ENCODE measurements at regions not wholly inside any gene's neighbourhood (a gene's known extent, or its start where the extent isn't known, plus 50 kb on each side); places are given as distances from the start of the nearest gene placed in this dataset.
"Not testable (repeated sequence)": the region's sequence is repeated elsewhere in the genome, so short reads cannot be mapped to it uniquely, and the experiment has no call there.

- DNase-seq (ENCODE audit: low spot score in 2 of 2); intact Hi-C loops (cut with DNase I; ENCODE audit: low total_unique reads); H3K4me3 ChIP-seq; H3K4me1 ChIP-seq; H3K36me3 ChIP-seq; H3K27ac ChIP-seq; H3K27me3 ChIP-seq; H3K9me3 ChIP-seq: not testable (repeated sequence)
Observed at GRCh38 chr21:5116344-5117123, 5404.8 kb upstream of the TPTE start.

GRCh38 chr21:5117135-5117534, 5404.2 kb upstream of the TPTE start:
- H3K36me3 ChIP-seq; H3K27me3 ChIP-seq; DNase-seq (ENCODE audit: low spot score in 2 of 2); H3K4me3 ChIP-seq; H3K9me3 ChIP-seq; H3K4me1 ChIP-seq; intact Hi-C loops (cut with DNase I; ENCODE audit: low total_unique reads); H3K27ac ChIP-seq: not testable (repeated sequence)

GRCh38 chr21:5117666-5118295, 5403.6 kb upstream of the TPTE start:
- H3K4me1 ChIP-seq; H3K27me3 ChIP-seq; DNase-seq (ENCODE audit: low spot score in 2 of 2); H3K36me3 ChIP-seq; intact Hi-C loops (cut with DNase I; ENCODE audit: low total_unique reads); H3K4me3 ChIP-seq; H3K27ac ChIP-seq; H3K9me3 ChIP-seq: not testable (repeated sequence)

DNA sequence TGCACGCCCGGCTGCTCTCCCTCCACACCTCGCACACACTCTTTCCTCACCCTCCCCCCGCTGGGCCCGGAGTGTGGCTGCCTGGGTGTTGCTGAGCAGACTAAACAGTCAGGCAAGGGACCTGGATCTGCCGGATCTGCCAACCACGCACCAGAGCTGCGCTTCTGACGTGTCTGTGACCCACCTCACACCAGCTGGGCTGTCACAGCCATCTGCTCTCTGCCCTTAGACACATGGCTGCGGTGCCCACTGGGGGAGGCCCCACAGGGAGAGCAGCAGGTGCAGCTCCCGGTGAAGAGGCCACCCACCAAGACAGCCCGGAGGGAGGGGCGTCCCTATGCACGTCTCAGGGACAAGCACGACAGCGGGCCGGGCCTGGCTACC, 5403.1 kb upstream of the TPTE start:
- intact Hi-C loops (cut with DNase I; ENCODE audit: low total_unique reads); H3K9me3 ChIP-seq; H3K4me1 ChIP-seq; H3K27me3 ChIP-seq; H3K4me3 ChIP-seq; DNase-seq (ENCODE audit: low spot score in 2 of 2); H3K27ac ChIP-seq; H3K36me3 ChIP-seq: not testable (repeated sequence)

GRCh38 chr21:5119179-5119578, 5402.2 kb upstream of the TPTE start:
- intact Hi-C loops (cut with DNase I; ENCODE audit: low total_unique reads); H3K27me3 ChIP-seq; DNase-seq (ENCODE audit: low spot score in 2 of 2); H3K4me3 ChIP-seq; H3K4me1 ChIP-seq; H3K27ac ChIP-seq; H3K9me3 ChIP-seq; H3K36me3 ChIP-seq: not testable (repeated sequence)

DNA sequence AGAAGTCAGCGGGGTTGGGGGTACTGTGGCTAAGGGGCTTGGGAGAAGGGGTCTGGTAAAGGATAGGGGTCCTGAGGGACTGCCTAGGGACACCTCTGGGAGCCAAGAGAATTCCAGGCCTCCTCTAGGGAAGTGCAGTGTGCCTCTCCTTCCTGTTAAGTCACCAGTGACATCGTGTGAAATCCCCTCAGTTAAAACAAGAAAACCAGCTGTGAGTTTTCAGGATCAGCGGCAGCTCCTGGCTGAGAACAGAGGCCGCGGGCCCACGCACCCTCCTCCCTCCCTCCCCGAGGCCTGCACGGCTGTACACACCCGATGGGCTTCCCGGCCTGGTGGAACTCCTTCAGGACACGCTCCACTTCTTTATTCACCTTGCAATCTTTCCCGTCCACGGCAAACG, 5400.0 kb upstream of the TPTE start:
- intact Hi-C loops (cut with DNase I; ENCODE audit: low total_unique reads); H3K4me1 ChIP-seq; H3K27me3 ChIP-seq; H3K36me3 ChIP-seq; DNase-seq (ENCODE audit: low spot score in 2 of 2); H3K4me3 ChIP-seq; H3K9me3 ChIP-seq: not testable (repeated sequence)
- peak overlapping the region in 1 of 2 donors; percentile 69 for H3K27ac ChIP-seq

GRCh38 chr21:5121849-5122248, 5399.5 kb upstream of the TPTE start:
- H3K4me3 ChIP-seq; H3K9me3 ChIP-seq; DNase-seq (ENCODE audit: low spot score in 2 of 2); H3K36me3 ChIP-seq; intact Hi-C loops (cut with DNase I; ENCODE audit: low total_unique reads); H3K4me1 ChIP-seq; H3K27me3 ChIP-seq: not testable (repeated sequence)
- H3K27ac ChIP-seq: peak overlapping the region in 1 of 2 donors; percentile 52

DNA sequence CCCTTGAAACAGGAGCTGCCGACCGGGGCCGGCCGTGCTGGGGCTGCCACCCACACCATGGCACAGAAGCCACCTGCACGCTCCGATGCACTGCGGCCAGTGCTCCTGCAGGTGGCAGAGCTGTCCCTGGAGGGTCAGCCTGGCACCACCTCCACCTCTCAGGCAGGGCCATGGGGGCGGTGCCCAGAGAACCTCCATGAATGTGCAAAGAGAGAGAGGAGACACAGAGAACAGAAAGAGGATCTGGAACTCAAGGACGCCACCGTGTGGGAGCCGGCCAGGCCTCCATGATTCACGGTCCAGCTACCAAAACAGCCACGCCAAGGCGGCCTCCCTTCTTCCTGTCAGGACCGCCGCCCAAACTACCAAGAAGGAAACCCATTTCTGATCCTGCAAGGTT, 5397.7 kb upstream of the TPTE start:
- H3K9me3 ChIP-seq; intact Hi-C loops (cut with DNase I; ENCODE audit: low total_unique reads): not testable (repeated sequence)

DNA sequence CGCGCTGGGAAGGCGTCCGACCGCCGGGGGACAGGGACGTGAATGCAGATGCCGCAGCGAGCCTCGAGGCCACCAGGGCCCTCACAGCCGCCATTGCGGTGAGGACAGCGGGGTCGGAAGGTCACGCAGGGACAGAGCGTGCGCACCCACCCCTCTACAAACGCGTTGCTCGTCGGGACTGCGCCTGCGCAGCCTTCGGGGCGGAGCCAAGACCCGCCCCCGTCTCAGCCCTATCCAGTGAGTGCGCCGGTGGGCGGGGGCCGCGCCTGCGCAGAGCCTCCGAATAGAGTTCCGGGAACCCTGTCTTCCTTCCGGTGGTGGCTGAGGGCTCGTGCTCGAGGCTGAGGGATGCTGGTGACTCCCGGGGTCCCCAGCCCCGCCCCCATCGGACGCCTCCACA, 5393.1 kb upstream of the TPTE start:
- H3K27me3 ChIP-seq; H3K9me3 ChIP-seq; intact Hi-C loops (cut with DNase I; ENCODE audit: low total_unique reads); H3K4me1 ChIP-seq; H3K36me3 ChIP-seq: not testable (repeated sequence)
- peak in 1 of 3 donors; percentile 30 for TF ChIP-seq POLR2AphosphoS5 (IDR thresholded peaks at IDR 0.05)
- Histone ChIP-seq H3K27ac (peak overlapping the region; percentile 58 to 87), H3K4me3 (peak overlapping the region; percentile 39 to 67 (median 56))
- peak; percentile 82 to 94 for DNase-seq (ENCODE audit: low spot score in 2 of 2)

More for the DNA sequence above, 5397.7 kb upstream of the TPTE start:
- DNase-seq (ENCODE audit: low spot score in 2 of 2): peak; percentile 79 to 81
- not testable (repeated sequence) for H3K4me1 ChIP-seq, H3K27me3 ChIP-seq, H3K36me3 ChIP-seq, H3K27ac ChIP-seq, H3K4me3 ChIP-seq

GRCh38 chr21:5133824-5134223, 5387.6 kb upstream of the TPTE start:
- H3K9me3 ChIP-seq; intact Hi-C loops (cut with DNase I; ENCODE audit: low total_unique reads); H3K4me3 ChIP-seq; H3K27ac ChIP-seq; H3K4me1 ChIP-seq; DNase-seq (ENCODE audit: low spot score in 2 of 2); H3K27me3 ChIP-seq; H3K36me3 ChIP-seq: not testable (repeated sequence)

DNA sequence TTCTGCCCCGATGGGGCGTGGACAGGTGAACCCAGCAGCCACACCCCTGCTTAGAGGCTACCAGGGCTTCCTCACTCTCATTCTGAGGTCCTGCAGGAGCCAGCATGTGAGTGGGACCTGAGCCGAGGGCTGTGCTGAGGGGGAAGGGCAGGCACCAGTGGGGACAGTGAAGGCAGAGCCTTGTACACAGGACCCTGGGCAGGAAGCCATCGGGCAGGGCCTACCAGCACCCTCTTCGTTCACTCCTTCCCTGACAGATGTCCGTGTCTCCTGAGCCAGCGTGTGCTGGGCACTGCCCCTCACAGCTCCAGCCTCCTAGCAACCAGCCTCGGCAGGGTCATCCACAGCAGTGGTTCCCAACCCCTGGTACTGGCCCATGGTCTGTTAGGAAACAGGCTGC, 5385.0 kb upstream of the TPTE start:
- H3K27ac ChIP-seq; H3K36me3 ChIP-seq; DNase-seq (ENCODE audit: low spot score in 2 of 2); H3K27me3 ChIP-seq; intact Hi-C loops (cut with DNase I; ENCODE audit: low total_unique reads); H3K4me3 ChIP-seq; H3K9me3 ChIP-seq; H3K4me1 ChIP-seq: not testable (repeated sequence)

GRCh38 chr21:5137006-5137405, 5384.4 kb upstream of the TPTE start:
- intact Hi-C loops (cut with DNase I; ENCODE audit: low total_unique reads); H3K9me3 ChIP-seq; H3K4me3 ChIP-seq; H3K27me3 ChIP-seq; H3K27ac ChIP-seq; DNase-seq (ENCODE audit: low spot score in 2 of 2); H3K4me1 ChIP-seq; H3K36me3 ChIP-seq: not testable (repeated sequence)

DNA sequence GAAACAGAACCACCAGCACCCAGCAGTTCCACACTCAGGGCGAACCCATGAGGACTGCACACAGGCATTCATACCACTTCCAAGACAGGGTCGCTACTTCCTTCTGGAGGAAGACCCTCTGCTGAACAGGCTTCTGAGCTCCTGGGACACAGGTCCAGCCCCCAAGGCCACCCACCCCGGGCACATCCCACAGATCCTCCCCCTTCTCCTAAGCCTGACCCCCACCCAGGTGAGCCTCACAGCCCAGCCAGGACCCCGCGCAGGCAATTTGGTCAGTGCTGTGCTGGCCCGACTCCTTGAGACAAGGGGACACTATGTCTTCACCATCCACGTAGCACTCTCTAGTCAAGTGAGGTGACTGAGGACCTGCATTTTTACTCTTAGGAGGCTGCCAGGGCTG, 5382.7 kb upstream of the TPTE start:
- DNase-seq (ENCODE audit: low spot score in 2 of 2): not testable (repeated sequence)

GRCh38 chr21:5139528-5139927, 5381.9 kb upstream of the TPTE start:
- intact Hi-C loops (cut with DNase I; ENCODE audit: low total_unique reads); DNase-seq (ENCODE audit: low spot score in 2 of 2); H3K4me3 ChIP-seq; H3K27me3 ChIP-seq; H3K27ac ChIP-seq; H3K36me3 ChIP-seq; H3K9me3 ChIP-seq; H3K4me1 ChIP-seq: not testable (repeated sequence)

More for the DNA sequence above, 5382.7 kb upstream of the TPTE start:
- intact Hi-C loops (cut with DNase I; ENCODE audit: low total_unique reads); H3K4me3 ChIP-seq; H3K36me3 ChIP-seq; H3K27ac ChIP-seq; H3K9me3 ChIP-seq; H3K4me1 ChIP-seq; H3K27me3 ChIP-seq: not testable (repeated sequence)
